ENCODE measurements at regions not wholly inside any gene's neighbourhood (a gene's known extent, or its start where the extent isn't known, plus 50 kb on each side); places are given as distances from the start of the nearest gene placed in this dataset.

- TF ChIP-seq REST (IDR thresholded peaks at IDR 0.05; ENCODE audit: insufficient replicate concordance, low read depth) (no peak), CTCF (IDR thresholded peaks at IDR 0.05; ENCODE audit: insufficient read depth, low read length) (no peak)
- no peak for DNase-seq (ENCODE audit: low read depth in 1 of 2, low spot score in 1 of 2)
- peaks cover 6% of the 10 kb centered on the region for H3K27me3 ChIP-seq (ENCODE audit: insufficient read depth, poor library complexity, severe bottlenecking)
- H3K4me3 ChIP-seq (replicated peaks; ENCODE audit: insufficient read depth, low read length) = no peak overlapping the region
- no peak overlapping the region for H3K27ac ChIP-seq (replicated peaks)
Measured at GRCh38 chr19:29372461-29372860, 153.3 kb upstream of the VSTM2B start.

GRCh38 chr19:29372921-29373797 lies 152.6 kb upstream of the VSTM2B start:
- DNase-seq (ENCODE audit: low read depth in 1 of 2, low spot score in 1 of 2) = no peak
- Histone ChIP-seq H3K4me3 (replicated peaks; ENCODE audit: insufficient read depth, low read length) (no peak overlapping the region), H3K27ac (replicated peaks) (no peak overlapping the region), H3K27me3 (ENCODE audit: insufficient read depth, poor library complexity, severe bottlenecking) (no peaks in the 10 kb centered on the region)
- TF ChIP-seq GABPA (IDR thresholded peaks at IDR 0.05; ENCODE audit: low read depth) (no peak), CTCF (IDR thresholded peaks at IDR 0.05; ENCODE audit: insufficient read depth, low read length) (no peak), SPI1 (IDR thresholded peaks at IDR 0.05; ENCODE audit: borderline replicate concordance, low read depth) (no peak)

- TF ChIP-seq SPI1 (IDR thresholded peaks at IDR 0.05; ENCODE audit: borderline replicate concordance, low read depth) (no peak), REST (IDR thresholded peaks at IDR 0.05; ENCODE audit: insufficient replicate concordance, low read depth) (no peak)
- Histone ChIP-seq H3K27ac (replicated peaks) (no peak overlapping the region), H3K27me3 (ENCODE audit: insufficient read depth, poor library complexity, severe bottlenecking) (peaks cover 8% of the 10 kb centered on the region), H3K4me3 (replicated peaks; ENCODE audit: insufficient read depth, low read length) (no peak overlapping the region)
- no peak for DNase-seq (ENCODE audit: low read depth in 1 of 2, low spot score in 1 of 2)
Measured at GRCh38 chr19:29375429-29376119, 150.2 kb upstream of the VSTM2B start.

GRCh38 chr19:29376855-29377354 lies 148.9 kb upstream of the VSTM2B start:
- no peak for DNase-seq (ENCODE audit: low read depth in 1 of 2, low spot score in 1 of 2)
- Histone ChIP-seq H3K4me3 (replicated peaks; ENCODE audit: insufficient read depth, low read length) (no peak overlapping the region), H3K27ac (replicated peaks) (no peak overlapping the region), H3K27me3 (ENCODE audit: insufficient read depth, poor library complexity, severe bottlenecking) (peaks cover 8% of the 10 kb centered on the region)
- TF ChIP-seq REST (IDR thresholded peaks at IDR 0.05; ENCODE audit: insufficient replicate concordance, low read depth) (no peak), CTCF (IDR thresholded peaks at IDR 0.05; ENCODE audit: insufficient read depth, low read length) (no peak), GABPA (IDR thresholded peaks at IDR 0.05; ENCODE audit: low read depth) (no peak), SPI1 (IDR thresholded peaks at IDR 0.05; ENCODE audit: borderline replicate concordance, low read depth) (no peak), POLR2AphosphoS5 (IDR thresholded peaks at IDR 0.05; ENCODE audit: low read depth) (no peak)

All from HL-60 (cell line).